TTC549 (cell line): ENCODE measurements at regions not wholly inside any gene's neighbourhood (a gene's known extent, or its start where the extent isn't known, plus 50 kb on each side); places are given as distances from the start of the nearest gene placed in this dataset.
"Not testable (repeated sequence)": the region's sequence is repeated elsewhere in the genome, so short reads cannot be mapped to it uniquely, and the experiment has no call there.

ENCODE experiments used
- FAIRE-seq: peaks from 2 replicates; lab custom pipeline; 2012; peaks lifted over from hg19 to GRCh38; lab: Jason Lieb, UNC

DNA sequence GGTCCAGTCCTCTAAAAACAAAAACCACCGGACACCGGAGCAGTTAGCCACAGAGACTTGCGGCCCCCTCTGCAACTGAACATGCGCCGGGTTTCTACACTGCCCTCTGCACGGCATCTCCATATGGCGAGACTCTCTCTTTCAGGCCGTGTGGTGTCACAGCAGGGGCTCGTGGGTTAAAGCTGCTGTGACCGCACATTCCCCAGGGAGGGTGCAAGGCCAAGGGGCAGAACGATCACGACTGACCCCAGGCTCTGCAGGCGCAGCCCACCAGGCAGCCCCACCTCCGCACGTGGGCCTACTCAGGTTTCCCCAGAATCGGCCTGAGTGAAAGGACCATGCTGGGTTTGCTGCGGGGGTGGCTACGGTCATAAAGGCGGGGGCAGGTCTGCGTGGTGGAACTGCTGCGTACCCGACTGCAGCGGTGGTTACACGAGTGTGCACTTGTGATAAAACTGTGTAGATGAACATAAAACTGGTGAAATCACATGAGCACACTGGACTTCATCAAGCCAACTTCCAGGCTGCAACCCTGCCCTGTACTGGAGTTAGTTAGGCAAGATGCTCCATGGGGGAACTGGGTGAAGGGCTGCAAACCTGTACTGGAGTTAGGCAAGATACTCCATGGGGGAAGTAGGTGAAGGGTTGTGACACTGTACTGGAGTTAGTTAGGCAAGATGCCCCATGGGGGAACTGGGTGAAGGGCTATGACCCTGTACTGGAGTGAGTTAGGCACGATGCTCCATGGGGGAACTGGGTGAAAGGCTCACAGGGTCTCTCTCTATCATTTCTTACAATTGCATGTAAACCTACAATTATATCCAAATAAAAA is 81.4 kb upstream of the PPP2R2D start:
- FAIRE-seq = no peak

DNA sequence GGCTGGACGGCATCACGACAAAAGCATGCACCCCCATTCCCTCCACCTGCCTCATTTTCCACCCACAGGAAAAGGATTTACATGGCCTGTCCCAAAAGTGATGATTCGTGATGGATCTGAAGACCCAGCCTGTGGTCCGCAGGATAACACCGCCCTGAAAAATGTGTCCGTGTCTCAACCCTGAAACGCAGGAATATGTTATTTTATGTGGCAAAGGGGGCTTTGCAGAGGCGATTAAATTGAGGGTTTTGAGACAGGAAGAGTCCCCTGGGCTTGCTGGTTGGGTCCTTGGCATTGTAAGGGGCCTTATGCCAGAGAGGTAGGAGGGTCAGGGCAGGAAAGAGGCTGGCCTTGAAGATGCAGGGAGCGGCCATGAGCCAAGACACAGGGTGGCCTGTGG is 80.2 kb upstream of the PPP2R2D start:
- no peak for FAIRE-seq

DNA sequence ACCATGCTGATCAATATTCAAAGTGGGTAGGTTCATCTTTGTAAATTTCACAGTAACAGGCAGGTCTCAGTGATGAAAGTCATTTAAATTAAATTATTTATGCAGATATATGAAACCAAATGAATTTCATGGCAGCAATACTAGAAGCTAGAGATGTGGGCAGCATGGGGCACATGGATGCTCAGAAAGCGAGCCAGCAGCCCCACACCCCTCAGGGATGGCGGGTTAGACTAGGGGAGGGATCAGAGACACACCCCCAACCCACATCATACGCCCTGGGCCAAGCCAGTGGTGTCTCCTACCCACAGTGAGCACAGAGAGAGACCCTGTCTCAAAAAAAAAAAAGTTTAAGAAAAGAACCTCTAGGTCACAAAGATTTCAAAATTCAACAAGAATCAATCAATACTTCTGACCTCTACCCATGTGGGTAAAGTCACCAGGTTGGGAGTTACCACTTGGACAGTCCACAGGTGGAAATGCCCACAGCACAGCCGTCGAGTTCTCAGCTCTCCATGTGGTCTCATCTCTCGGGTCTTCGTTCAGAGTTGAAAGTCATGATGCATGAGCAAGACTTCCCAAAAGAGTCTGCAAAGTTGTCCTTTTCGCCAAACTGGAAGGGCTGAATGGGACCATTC is 79.3 kb upstream of the PPP2R2D start:
- FAIRE-seq = no peak

DNA sequence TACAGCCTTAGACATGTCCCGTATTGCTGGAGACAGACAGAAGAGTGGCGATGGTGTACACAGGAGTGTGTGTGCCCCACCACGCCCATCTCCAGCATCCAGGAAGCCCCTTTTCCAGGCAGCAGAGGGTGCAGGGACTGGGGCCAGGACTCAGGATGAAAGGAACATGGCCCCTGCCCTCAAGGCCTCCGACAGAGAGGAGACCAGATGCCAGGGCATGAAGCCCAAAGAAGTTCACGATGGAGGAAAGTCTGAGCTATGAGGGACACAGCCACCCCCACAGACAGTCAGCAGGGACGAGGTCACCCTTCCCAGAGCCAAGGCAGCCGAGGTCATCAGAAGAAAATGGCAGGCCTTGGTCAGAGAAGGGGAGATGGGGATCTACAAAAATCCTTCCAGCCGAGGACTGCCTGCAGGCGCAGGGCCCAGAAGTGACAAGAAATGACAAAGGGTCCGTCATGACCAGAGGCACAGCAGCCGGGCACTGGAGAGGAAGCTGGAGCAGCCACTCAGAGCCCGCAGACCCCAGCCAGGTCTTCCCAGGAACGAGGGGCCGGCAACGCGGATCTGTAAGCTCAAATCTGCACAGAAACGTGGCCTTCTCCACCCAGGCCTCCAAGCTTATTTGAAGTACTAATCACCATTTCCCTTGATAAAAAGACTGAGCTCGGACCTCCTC is 78.7 kb upstream of the PPP2R2D start:
- FAIRE-seq = no peak

DNA sequence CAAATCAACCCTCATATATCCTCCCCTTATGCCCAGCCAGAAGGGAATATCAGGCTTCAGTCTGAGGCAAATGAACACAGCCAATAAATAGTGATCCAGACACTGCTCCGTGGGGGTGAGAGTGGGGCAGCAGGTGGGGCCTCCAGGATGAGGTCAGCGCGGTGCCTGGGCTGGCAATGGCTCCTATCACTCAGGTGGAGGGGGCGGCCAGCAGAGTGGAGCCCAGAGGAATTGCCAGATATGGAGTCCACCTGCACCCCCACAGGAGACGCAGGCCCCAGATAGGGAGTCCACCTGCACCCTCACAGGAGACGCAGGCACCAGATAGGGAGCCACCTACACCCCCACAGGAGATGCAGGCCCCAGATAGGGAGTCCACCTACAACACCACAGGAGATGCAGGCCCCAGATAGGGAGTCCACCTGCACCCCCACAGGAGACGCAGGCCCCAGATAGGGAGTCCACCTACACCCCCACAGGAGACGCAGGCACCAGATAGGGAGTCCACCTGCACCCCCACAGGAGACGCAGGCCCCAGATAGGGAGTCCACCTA is 78.0 kb upstream of the PPP2R2D start:
- no peak for FAIRE-seq

DNA sequence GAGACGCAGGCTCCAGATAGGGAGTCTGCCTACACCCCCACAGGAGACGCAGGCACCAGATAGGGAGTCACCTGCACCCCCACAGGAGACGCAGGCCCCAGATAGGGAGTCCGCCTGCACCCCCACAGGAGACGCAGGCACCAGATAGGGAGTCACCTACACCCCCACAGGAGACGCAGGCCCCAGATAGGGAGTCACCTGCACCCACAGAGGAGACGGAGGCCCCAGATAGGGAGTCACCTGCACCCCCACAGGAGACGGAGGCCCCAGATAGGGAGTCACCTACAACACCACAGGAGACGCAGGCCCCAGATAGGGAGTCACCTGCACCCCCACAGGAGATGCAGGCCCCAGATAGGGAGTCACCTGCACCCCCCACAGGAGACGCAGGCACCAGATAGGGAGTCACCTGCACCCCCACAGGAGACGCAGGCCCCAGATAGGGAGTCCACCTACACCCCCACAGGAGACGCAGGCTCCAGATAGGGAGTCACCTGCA is 77.2 kb upstream of the PPP2R2D start:
- FAIRE-seq = not testable (repeated sequence)

DNA sequence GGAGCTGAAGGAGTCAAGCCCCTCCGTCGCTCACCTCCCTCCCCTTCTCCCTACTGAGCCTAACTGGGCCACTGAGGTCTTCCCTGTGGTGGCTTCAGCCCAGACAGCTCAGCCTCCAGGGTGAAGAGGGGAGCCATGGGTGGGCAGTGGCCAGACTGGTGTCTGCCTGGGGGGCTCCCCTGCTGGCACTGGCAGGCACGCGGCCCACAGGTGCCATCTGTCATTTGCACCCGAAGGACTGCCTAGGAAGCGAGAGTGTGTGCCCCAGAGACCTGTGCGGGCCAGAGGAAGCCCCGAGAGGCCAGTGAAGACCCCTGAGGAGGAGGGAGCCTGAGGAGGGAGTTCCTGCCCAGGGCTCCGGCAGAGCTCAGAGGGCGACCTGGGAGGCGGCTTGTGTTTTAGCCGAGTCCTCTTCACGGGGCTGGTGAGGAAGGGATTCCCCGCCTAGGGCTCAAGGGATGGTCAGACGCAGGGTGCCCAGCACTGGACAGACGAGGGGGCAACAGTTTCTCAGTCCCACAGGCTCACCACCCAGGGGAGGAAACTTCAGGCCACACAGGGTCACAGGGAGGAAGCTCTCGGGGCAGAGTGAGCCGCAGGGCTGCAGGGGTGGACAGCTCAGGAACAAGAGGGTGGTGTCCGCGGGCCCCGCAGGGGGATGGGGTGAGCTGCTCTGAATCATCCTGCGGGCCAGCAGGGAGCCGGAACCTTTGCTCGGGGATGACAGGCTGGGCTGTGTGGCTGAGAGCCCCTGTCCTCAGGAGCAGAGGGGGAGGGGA is 76.2 kb upstream of the PPP2R2D start:
- FAIRE-seq = no peak

DNA sequence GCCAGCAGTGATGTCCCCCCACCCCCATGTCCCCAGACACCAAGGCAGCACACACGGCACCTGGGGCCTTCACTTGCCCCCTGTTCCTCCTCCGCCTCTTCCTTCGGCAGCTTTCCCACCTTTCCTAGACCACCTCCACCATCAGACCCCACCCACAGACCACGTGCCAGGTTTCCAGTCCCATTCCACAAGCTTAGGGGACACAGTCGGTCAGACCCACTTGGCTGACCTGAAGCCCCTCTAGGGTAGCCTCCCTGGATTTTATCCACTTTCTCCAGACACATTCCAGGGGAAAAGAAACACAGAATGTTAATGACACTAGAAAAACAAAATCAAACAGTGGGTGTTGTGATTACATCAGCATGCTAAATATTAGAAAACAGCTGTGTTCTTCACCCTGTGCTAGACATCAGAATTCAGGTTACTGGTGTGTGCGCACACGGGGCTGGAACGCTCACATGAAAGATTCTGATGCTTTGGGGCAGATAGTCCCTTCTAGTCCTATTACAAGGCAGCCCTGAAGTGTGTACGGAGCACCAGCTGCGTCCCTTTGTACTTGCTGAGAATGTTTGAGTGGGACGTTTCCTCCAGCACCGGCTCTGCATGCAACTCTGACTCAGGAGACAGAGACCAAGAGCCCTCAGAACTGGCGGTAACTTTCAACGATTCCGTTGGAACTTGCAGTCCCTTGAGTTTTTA is 75.5 kb upstream of the PPP2R2D start:
- FAIRE-seq = no peak

DNA sequence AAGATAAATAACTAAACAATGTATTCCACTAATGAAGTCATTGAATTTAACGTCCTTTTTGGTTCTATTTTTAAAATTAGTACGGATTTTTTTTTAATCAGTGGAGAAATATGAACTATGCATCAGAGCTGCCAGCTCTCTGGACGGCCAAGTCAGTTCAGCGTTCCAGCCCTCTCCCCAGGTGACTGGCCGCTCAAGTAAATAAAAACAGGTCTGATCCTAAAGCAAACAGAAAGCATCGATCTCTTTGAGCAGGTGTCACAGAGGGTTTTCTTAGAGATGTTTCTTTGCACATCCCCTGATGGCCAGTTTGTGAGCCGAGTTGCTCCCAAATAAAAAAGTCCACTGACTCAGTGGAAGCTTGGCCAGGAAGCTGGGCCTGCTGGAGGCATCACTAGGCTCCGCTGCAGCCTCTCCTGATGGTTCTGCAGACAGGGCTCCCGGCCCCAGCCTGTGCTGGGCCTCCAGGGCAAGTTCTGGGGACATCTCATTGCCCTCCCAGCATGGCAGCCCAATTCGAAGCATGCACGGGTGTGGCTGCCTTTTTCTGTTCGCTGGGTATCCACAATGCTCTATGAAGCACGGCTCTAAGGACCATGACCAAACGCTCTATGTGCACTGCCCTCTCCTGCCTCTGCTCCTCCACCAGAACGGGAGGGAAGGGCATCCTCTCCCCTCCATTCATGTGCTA is 74.7 kb upstream of the PPP2R2D start:
- no peak for FAIRE-seq

DNA sequence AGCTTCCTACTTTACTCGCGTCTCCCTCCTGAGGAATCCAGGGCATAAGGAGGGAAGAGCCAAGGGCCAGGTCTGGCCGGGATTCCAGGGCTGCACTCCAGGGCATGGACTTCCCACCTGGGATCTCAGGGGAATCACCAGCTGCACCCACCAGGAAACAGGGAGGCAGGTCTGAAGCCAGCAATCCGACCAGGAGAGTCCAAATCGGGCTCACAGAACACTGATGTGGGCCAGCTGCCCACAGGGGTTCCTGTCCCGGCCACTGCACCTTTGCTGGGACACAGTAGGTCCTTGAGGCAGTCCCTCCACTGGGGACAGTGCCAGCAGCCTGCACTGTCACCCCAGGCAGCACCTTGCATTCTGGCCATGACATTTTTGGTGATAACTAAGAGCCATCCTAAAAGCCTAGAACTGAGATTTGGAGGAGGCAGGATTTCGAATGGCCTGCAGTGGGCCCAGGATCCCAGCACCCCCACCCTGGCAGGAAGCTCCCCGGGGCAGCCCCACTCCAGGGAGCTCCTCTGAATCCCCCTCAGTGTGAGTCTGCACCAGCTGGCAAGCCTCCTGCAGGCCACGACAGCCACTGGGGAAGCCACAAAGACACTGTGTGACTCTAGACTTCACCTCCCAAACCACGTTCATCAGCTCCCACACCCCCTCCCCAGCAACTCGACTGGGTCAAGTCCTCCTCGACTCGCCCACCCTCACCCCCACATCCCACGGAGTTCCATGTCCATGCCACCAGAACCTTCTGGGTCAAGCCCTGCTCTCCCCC is 71.5 kb upstream of the PPP2R2D start:
- no peak for FAIRE-seq

DNA sequence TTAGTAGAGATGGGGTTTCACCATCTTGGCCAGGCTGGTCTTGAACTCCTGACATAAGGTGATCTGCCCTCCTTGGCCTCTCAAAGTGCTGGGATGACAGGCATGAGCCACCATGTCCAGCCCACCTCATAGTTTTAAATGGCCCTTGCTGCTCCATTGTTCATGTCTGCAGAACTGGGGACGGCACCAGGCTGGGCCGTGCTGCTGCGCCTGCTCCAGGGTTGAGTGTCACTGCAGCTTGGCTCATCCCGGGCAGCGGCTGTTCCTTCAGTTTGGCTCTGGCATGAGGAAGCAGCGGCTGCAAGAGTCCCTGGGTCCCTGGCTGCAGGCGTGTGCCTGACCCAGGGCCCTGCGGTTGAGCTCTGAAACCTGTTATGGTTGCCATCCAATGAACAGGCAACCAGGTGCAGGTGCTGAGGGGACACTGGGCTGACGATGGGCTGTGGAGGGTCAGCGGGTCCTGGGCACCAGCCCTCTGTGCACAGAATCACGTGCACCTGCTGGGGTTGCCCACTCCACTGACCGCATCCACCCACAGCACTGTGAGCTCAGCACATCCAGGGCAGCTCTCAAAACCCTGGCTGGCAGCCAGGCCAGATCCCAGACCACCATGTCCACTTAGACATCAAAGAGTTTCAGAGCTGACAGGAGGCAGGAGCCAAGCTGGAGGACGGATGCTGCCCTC is 70.2 kb upstream of the PPP2R2D start:
- no peak for FAIRE-seq

DNA sequence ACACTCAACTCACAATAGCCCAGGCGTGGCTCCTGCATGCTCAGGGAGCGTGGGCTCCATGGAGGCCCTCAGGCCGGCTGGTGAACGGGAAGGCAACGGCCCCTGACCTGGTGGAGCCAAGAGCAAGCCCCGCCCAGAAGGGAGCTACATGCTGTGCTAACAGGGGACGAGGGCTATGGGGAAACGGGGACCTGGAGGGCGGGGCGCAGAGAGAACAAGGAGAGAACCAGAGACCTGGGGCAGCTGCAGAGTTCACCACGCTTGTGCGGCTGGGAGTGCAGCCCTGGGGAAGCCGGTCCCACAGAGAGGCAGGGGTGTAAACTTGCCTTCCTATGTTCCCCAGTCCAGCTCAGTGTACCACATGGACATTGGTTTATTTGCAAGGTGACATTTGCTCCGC is 69.2 kb upstream of the PPP2R2D start:
- no peak for FAIRE-seq

DNA sequence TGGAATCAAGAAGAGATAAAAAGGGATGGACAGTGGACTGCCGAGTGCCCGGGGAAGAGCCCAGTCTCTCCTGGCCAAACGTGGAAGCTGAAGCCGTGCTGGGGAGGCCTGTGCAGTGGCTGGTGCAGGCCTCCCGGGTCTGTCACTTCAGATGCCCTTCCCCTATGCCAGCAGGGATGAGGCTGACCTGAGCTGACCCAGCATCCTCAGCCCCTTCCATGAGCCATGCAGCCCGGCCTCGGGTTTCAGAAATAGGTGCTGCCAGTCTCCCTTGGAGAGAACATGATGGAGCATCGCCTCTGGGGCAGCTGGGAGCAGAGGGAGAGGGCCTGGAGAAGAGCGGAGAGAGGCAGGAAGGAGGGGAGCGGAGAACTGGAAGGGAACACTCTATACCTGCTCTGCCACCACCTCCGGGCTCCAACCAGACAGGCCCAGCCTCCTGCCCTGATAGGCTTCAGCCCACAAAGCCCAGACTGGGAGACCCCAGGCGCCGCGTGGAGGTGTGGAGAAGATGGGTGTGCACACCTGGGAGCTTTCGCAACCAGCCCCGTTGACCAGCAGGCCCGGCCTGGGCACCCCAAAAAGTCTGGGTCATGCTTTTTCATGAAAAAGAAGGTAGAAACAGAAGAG is 68.6 kb upstream of the PPP2R2D start:
- no peak for FAIRE-seq

DNA sequence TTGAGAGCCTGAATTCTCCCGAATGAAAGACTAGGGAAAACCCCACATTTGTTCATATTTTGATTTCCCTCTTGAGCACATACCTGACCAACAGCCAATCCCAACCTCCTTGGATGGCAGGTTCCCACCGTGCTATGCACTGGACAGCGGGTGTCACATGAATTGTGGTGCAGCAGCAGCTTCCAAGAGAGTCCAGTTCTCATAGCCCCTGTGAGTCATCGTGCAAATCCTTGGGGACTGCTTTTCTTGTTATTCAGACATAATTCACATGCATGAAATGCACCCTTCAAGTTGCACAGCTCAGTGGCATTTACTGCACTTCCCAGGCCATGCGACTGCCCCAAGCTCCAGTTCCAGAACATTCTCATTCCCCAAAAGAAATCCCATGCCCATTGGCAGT is 67.8 kb upstream of the PPP2R2D start:
- FAIRE-seq = no peak

DNA sequence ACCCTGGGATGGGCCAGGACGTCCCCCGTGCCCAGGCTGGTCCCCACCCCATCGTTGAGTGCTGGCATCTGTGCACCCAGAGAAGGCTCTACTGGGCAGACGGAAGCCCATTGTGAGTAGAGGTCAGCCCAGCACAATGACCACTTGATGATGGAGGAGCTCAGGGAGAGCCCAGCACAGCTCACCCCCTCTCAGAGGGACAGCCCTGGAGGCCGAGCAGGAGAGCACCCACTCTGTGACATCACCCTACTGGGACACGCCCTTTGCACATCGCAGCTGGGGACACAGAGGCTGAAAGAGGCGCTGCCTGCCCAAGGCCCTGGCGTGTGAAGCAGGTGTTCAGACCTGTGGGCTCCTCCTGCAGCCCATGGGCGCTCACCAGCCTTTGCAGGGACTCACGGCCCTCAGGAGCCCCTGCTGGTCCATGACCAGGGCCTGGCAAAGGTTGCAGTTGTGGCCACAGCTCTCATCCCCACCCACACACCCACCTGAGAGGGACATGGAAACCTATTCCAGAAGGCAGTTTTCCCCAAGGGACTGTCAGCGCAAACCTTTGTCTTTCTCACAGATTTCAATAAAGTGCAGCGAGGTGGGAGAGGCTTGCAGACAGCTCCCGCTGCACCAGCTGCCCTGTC is 67.2 kb upstream of the PPP2R2D start:
- FAIRE-seq = no peak

DNA sequence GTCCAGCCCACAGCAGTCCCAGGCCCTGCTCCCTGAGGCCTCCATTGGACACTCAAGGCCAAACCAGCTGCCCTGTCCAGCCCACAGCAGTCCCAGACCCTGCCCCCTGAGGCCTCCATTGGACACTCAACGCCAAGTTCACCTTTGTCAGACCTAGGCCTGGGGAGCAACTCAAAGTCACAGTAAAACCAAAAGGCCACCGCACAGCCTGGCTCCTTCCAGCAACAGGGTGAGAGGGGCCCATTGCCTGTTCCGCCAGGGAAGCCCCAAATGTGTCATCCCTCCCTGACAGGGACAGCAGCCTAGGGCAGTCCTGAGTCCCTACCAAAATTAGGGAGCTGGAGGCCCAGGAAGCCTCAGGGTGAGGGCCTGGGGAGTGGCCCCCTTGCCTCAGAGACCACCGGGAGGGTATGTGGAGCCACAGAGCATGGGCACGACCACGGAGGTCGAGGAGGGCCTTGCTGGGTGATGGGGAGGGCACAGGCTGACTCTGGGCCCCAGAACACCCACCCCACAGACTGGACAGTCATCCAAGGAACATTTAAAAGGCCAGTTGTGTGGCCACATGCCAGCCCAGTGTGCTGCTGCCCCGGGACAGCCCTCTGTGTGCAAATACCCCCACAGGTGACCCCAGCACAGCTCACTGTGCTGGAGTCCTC is 66.5 kb upstream of the PPP2R2D start:
- FAIRE-seq = no peak

DNA sequence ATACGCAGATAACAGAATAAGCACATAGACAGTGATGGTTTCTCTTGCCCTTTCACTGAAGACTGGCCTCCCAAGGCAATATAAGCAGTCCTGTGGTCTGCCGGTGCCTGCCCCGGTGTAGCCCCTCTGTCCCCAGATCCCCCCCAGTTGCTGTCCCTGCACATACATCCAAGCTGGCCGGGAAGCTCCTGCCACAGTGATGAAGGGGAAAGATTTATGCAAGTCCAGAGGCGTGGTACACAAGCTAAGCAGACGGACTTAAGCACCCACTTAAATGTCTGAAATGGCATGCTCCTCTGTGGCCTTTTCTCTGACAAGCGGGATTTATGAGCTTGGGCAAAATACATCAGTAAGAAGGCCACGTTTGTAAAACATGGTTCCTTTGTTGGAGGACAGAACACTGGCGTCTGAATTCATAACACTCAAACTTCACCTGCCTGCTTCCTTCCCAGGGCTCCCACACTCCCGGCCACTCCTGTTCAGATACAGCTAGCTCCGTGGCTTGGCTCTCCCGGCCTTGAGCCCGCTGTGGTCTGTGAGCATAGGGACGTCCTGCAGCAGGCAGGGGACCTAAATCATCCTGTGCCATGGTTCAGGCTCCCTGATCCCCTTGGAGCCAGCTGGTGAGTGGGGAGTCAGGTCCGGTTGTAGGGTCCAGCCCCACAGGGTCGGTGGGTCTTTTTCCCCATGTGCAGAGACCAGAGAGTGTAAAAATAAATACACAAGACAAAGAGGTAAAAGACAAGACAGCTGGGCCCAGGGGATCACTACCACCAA is 61.7 kb upstream of the PPP2R2D start:
- FAIRE-seq = no peak
